Vagina (tissue), 2 donors: ENCODE measurements at regions not wholly inside any gene's neighbourhood (a gene's known extent, or its start where the extent isn't known, plus 50 kb on each side); places are given as distances from the start of the nearest gene placed in this dataset.

ENCODE experiments used
- DNase-seq, 2 donors: peaks; one replicate each; pipeline ENCODE4 v3.0.0-alpha.2; 2017; ENCODE audit errors: extremely low spot score in 2 of 2
- H3K27ac ChIP-seq: fragments of 200-600 bp; sonication (generic); one replicate; pipeline ENCODE4 v1.5.1; 2019
- H3K27me3 ChIP-seq: fragments of 200-600 bp; sonication (generic); one replicate; pipeline ENCODE4 v1.5.1; 2019
- H3K36me3 ChIP-seq, 2 donors: fragments of 200-600 bp; sonication (generic); one replicate each; pipeline ENCODE4 v1.5.1; 2017 to 2019
- H3K4me1 ChIP-seq: fragments of 200-600 bp; sonication (generic); one replicate; pipeline ENCODE4 v1.5.1; 2019
- H3K4me3 ChIP-seq, 2 donors: fragments of 200-600 bp; sonication (generic); 1 replicate in 1 of 2; 2 replicates in 1 of 2; pipeline ENCODE4 v1.5.1; 2016 to 2019
- H3K9me3 ChIP-seq: fragments of 200-600 bp; sonication (generic); one replicate; pipeline ENCODE4 v1.5.1; 2019
- CTCF ChIP-seq, 3 experiments: fragments of 450-650 bp in 2 of 3; fragments of 200-600 bp in 1 of 3; sonication (generic) in 1 of 3; IDR thresholded peaks; one replicate each; pipeline ENCODE4 v1.5.1; 2017 to 2019; ENCODE audit warnings: antibody characterized with exemption in 3 of 3, mild to moderate bottlenecking in 2 of 3, moderate library complexity in 2 of 3
- POLR2A ChIP-seq, 2 donors: fragments of 450-650 bp; IDR thresholded peaks; one replicate each; pipeline ENCODE4 v1.6.1; 2017; ENCODE audit warnings: antibody characterized with exemption in 2 of 2, mild to moderate bottlenecking in 2 of 2, moderate library complexity in 2 of 2
- POLR2AphosphoS5 ChIP-seq, 2 donors: sonication (generic); formaldehyde crosslinking; IDR thresholded peaks; one replicate each; pipeline ENCODE4 v1.9.0; 2017; ENCODE audit warnings: antibody characterized with exemption in 2 of 2, mild to moderate bottlenecking in 2 of 2, low read depth in 1 of 2; ENCODE audit not compliant: insufficient read depth in 1 of 2
- intact Hi-C: fragments of 100-400 bp; cut with DNase I; formaldehyde crosslinking; loops from one replicate; pipeline ENCODE4 v1.15.1; 2023

- Histone ChIP-seq H3K4me1 (no peaks in the 10 kb centered on the region), H3K27me3 (no peaks in the 10 kb centered on the region), H3K9me3 (no peaks in the 10 kb centered on the region), H3K27ac (no peak overlapping the region), H3K36me3 (no peaks in the 10 kb centered on the region), H3K4me3 (no peak overlapping the region)
- no peak for DNase-seq
- intact Hi-C loops: no loop called here
- no peak for TF ChIP-seq POLR2AphosphoS5 (IDR thresholded peaks at IDR 0.05; ENCODE audit: insufficient read depth in 1 of 2, low read depth in 1 of 2)
- TF ChIP-seq CTCF (IDR thresholded peaks at IDR 0.05): no peak
- no peak for TF ChIP-seq POLR2A (IDR thresholded peaks at IDR 0.05)
Observed at GRCh38 chr5:92401492-92401891, 1018.4 kb upstream of the ARRDC3 start.

- no peaks in the 10 kb centered on the region for H3K36me3 ChIP-seq
- TF ChIP-seq POLR2AphosphoS5 (IDR thresholded peaks at IDR 0.05; ENCODE audit: insufficient read depth in 1 of 2, low read depth in 1 of 2) (no peak), CTCF (IDR thresholded peaks at IDR 0.05) (no peak), POLR2A (IDR thresholded peaks at IDR 0.05) (no peak)
- no peak for DNase-seq
- H3K27ac ChIP-seq: no peak overlapping the region
- H3K4me1 ChIP-seq: no peaks in the 10 kb centered on the region
- H3K27me3 ChIP-seq: no peaks in the 10 kb centered on the region
- H3K9me3 ChIP-seq: no peaks in the 10 kb centered on the region
- H3K4me3 ChIP-seq: no peak overlapping the region
- intact Hi-C loops: no loop called here
Observed at GRCh38 chr5:92394936-92395335, 1011.8 kb upstream of the ARRDC3 start.

- H3K36me3 ChIP-seq: no peaks in the 10 kb centered on the region
- no peaks in the 10 kb centered on the region for H3K27me3 ChIP-seq
- no peak for DNase-seq
- intact Hi-C loops: no loop called here
- no peak overlapping the region for H3K4me3 ChIP-seq
- no peaks in the 10 kb centered on the region for H3K4me1 ChIP-seq
- no peak overlapping the region for H3K27ac ChIP-seq
- TF ChIP-seq POLR2AphosphoS5 (IDR thresholded peaks at IDR 0.05; ENCODE audit: insufficient read depth in 1 of 2, low read depth in 1 of 2) (no peak), CTCF (IDR thresholded peaks at IDR 0.05) (no peak)
- H3K9me3 ChIP-seq: no peaks in the 10 kb centered on the region
Observed at GRCh38 chr5:92390657-92391056, 1007.5 kb upstream of the ARRDC3 start.

- Histone ChIP-seq H3K36me3 (no peaks in the 10 kb centered on the region), H3K27me3 (no peaks in the 10 kb centered on the region), H3K4me3 (no peak overlapping the region), H3K27ac (no peak overlapping the region), H3K4me1 (no peaks in the 10 kb centered on the region), H3K9me3 (no peaks in the 10 kb centered on the region)
- DNase-seq: no peak
- intact Hi-C loops: no loop called here
- no peak for TF ChIP-seq CTCF (IDR thresholded peaks at IDR 0.05)
- TF ChIP-seq POLR2A (IDR thresholded peaks at IDR 0.05): no peak
- no peak for TF ChIP-seq POLR2AphosphoS5 (IDR thresholded peaks at IDR 0.05; ENCODE audit: insufficient read depth in 1 of 2, low read depth in 1 of 2)
Observed at GRCh38 chr5:92380069-92380770, 997.1 kb upstream of the ARRDC3 start.

- H3K4me1 ChIP-seq: no peaks in the 10 kb centered on the region
- no peak for DNase-seq
- H3K27me3 ChIP-seq: no peaks in the 10 kb centered on the region
- H3K4me3 ChIP-seq: no peak overlapping the region
- no peak overlapping the region for H3K27ac ChIP-seq
- intact Hi-C loops: no loop called here
- no peaks in the 10 kb centered on the region for H3K36me3 ChIP-seq
- H3K9me3 ChIP-seq: no peaks in the 10 kb centered on the region
- TF ChIP-seq CTCF (IDR thresholded peaks at IDR 0.05) (no peak), POLR2AphosphoS5 (IDR thresholded peaks at IDR 0.05; ENCODE audit: insufficient read depth in 1 of 2, low read depth in 1 of 2) (no peak), POLR2A (IDR thresholded peaks at IDR 0.05) (no peak)
Observed at GRCh38 chr5:92378966-92379611, 996.0 kb upstream of the ARRDC3 start.
